ENCODE measurements at regions not wholly inside any gene's neighbourhood (a gene's known extent, or its start where the extent isn't known, plus 50 kb on each side); places are given as distances from the start of the nearest gene placed in this dataset.
"Not testable (repeated sequence)": the region's sequence is repeated elsewhere in the genome, so short reads cannot be mapped to it uniquely, and the experiment has no call there.

DNA sequence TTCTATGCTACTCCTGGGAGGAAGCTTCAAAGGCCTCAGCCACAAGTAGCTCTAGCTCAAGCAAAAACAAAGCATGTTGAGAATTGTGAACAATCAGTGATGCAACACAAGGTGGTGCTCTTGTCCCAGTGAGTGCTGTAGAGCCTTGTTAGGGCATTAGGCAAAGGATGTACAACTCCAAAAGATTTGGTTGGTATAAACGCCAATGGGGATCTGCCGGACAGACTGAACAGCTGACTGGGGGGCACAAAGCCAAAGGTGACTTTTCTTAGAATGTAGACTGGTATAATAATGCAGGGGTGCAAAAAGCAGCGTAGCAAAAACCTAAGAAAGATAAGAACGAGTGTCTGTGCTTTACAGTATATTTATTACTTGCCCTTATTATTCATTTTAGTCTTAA is 62.6 kb upstream of the ALB start:
- Histone ChIP-seq H3K9me3 (ENCODE audit: control insufficient read depth, insufficient read depth, low read length) (no peaks in the 10 kb centered on the region), H3K27ac (ENCODE audit: low read depth, low read length) (no peak overlapping the region), H3K4me3 (ENCODE audit: low read depth, low read length) (no peak overlapping the region), H3K27me3 (ENCODE audit: control insufficient read depth, insufficient read depth, low read length) (no peaks in the 10 kb centered on the region)
- DNase-seq (ENCODE audit: low read depth, low spot score) = peak; percentile 4
- CTCF ChIA-PET = interaction anchor here (0.6 to 4.1 kb wide), 20 partner anchors 8 to 796 kb away, joined by 3 to 36 read pairs (median 4); no protein-coding TSS in a partner anchor
- peak; percentile 61 for TF ChIP-seq CTCF (IDR thresholded peaks at IDR 0.05; ENCODE audit: low read depth, low read length)
- POLR2A ChIA-PET = no interaction called here

DNA sequence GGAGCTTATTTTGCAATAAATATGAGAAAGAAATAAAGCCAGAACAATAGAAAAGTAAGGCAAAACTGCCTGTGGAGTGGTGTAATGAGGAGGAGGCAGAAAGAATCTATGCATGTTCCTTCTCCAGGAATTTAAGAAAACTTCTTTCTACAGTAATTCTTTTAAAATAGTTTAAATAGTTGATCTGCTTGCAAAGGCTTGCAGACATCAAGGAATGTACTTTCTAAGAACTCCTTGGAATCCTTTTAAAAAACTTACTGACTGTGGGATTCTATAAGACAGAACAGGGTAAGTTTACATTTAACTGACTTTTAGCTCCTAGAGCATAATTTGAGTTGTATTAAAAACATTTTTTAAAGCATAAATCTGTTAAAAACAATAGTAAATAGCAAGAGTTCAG is 63.2 kb upstream of the ALB start:
- Histone ChIP-seq H3K27me3 (ENCODE audit: control insufficient read depth, insufficient read depth, low read length) (no peaks in the 10 kb centered on the region), H3K4me3 (ENCODE audit: low read depth, low read length) (no peak overlapping the region), H3K9me3 (ENCODE audit: control insufficient read depth, insufficient read depth, low read length) (no peaks in the 10 kb centered on the region), H3K27ac (ENCODE audit: low read depth, low read length) (no peak overlapping the region)
- POLR2A ChIA-PET = no interaction called here
- CTCF ChIA-PET = interaction anchor here (0.6 to 4.1 kb wide), 20 partner anchors 8 to 796 kb away, joined by 3 to 36 read pairs (median 4); no protein-coding TSS in a partner anchor
- DNase-seq (ENCODE audit: low read depth, low spot score) = no peak
- TF ChIP-seq CTCF (IDR thresholded peaks at IDR 0.05; ENCODE audit: low read depth, low read length) = no peak

DNA sequence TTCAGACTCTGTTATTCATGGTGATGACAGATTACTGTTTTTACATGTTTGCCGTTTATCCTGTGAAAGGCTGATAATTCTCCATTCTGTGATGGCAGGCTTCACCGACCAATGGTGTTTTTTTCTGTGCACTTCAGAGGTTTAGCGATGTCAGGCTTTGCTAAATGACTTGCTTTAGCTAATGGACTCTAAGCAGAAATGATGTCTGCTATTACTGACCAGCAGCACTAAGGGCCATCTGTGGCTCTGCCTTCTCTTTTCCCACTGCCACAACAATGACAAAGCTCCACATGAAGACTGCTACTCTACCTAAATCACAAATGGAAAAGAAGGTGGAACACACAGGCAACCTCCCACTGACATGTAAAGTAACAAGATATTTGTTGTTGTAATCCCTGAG is 68.4 kb upstream of the ALB start:
- H3K27me3 ChIP-seq (ENCODE audit: control insufficient read depth, insufficient read depth, low read length) = no peaks in the 10 kb centered on the region
- no peak for DNase-seq (ENCODE audit: low read depth, low spot score)
- POLR2A ChIA-PET = no interaction called here
- H3K27ac ChIP-seq (ENCODE audit: low read depth, low read length) = no peak overlapping the region
- TF ChIP-seq CTCF (IDR thresholded peaks at IDR 0.05; ENCODE audit: low read depth, low read length) = no peak
- CTCF ChIA-PET = no interaction called here
- H3K9me3 ChIP-seq (ENCODE audit: control insufficient read depth, insufficient read depth, low read length) = no peaks in the 10 kb centered on the region
- H3K4me3 ChIP-seq (ENCODE audit: low read depth, low read length) = no peak overlapping the region

DNA sequence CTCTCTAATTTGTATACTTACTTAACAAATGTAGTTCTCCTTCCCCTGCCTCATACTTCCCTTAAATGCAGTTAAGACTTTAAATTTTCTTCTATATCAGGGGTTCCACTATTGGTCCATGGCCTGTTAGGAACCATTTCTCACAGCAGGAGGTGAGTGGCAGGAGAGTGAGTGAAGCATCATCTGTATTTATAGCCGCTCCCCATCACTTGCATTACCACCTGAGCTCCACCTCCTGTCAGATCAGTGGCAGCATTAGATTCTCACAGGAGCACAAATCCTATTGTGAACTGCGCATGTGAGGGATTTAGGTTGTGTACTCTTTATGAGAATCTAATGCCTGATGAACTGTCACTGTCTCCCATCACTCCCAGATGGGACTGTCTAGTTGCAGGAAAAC is 72.1 kb upstream of the ALB start:
- H3K4me3 ChIP-seq (ENCODE audit: low read depth, low read length); H3K9me3 ChIP-seq (ENCODE audit: control insufficient read depth, insufficient read depth, low read length); H3K27ac ChIP-seq (ENCODE audit: low read depth, low read length); DNase-seq (ENCODE audit: low read depth, low spot score); H3K27me3 ChIP-seq (ENCODE audit: control insufficient read depth, insufficient read depth, low read length); POLR2A ChIA-PET: not testable (repeated sequence)
- CTCF ChIA-PET = interaction anchor here (1.3 kb wide), 1 partner anchor 9 kb away, joined by 9 read pairs; no protein-coding TSS in a partner anchor

DNA sequence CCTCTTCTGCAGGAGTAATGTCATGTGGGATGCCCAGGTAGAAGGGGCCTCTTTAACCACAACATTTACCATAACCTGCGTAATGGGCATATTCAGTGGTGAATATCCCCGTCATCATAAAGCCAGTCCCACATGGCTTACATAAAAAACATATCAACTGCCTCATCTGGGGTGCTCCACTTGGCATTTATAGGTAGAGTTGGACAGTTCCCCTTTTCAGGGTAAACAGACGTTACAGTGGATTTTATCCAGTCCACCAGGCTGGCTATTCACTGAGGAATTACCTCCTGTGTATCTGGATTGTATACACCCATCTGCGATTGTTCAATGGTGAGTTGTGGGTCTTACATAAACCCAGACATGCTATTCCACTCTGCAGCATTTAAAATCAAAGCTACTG is 70.7 kb upstream of the ANKRD17 start:
- peaks cover 4% of the 10 kb centered on the region for H3K27me3 ChIP-seq (ENCODE audit: control insufficient read depth, insufficient read depth, low read length)
- ChIA-PET CTCF (no interaction called here), POLR2A (no interaction called here)
- H3K9me3 ChIP-seq (ENCODE audit: control insufficient read depth, insufficient read depth, low read length) = no peaks in the 10 kb centered on the region
- no peak overlapping the region for H3K4me3 ChIP-seq (ENCODE audit: low read depth, low read length)
- no peak overlapping the region for H3K27ac ChIP-seq (ENCODE audit: low read depth, low read length)
- no peak for DNase-seq (ENCODE audit: low read depth, low spot score)
- no peak for TF ChIP-seq CTCF (IDR thresholded peaks at IDR 0.05; ENCODE audit: low read depth, low read length)

- H3K4me3 ChIP-seq (ENCODE audit: low read depth, low read length); CTCF ChIA-PET; H3K27me3 ChIP-seq (ENCODE audit: control insufficient read depth, insufficient read depth, low read length); POLR2A ChIA-PET; H3K9me3 ChIP-seq (ENCODE audit: control insufficient read depth, insufficient read depth, low read length); H3K27ac ChIP-seq (ENCODE audit: low read depth, low read length); DNase-seq (ENCODE audit: low read depth, low spot score): not testable (repeated sequence)
Measured at GRCh38 chr4:73325776-73326175, 67.2 kb upstream of the ANKRD17 start.
